ENCODE measurements at regions not wholly inside any gene's neighbourhood (a gene's known extent, or its start where the extent isn't known, plus 50 kb on each side); places are given as distances from the start of the nearest gene placed in this dataset.

GRCh38 chr10:9681655-9682054 lies 1336.0 kb upstream of the CELF2 start:
- TF ChIP-seq POLR2A (IDR thresholded peaks at IDR 0.05) (no peak), CTCF (IDR thresholded peaks at IDR 0.05) (no peak)
